Prostate gland (tissue), 2 donors: ENCODE measurements at regions not wholly inside any gene's neighbourhood (a gene's known extent, or its start where the extent isn't known, plus 50 kb on each side); places are given as distances from the start of the nearest gene placed in this dataset.

Source experiments
- CTCF ChIP-seq, 4 experiments: fragments of 200-600 bp in 2 of 4; fragments of 450-650 bp in 2 of 4; sonication (generic) in 2 of 4; IDR thresholded peaks; 1 replicate in 3 of 4; 2 replicates in 1 of 4; pipeline ENCODE4 v1.5.1; 2016 to 2019; ENCODE audit warnings: antibody characterized with exemption in 4 of 4, mild to moderate bottlenecking in 2 of 4, moderate library complexity in 2 of 4
- POLR2A ChIP-seq: fragments of 450-650 bp; IDR thresholded peaks from one replicate; pipeline ENCODE4 v1.6.1; 2016; ENCODE audit warnings: antibody characterized with exemption, mild to moderate bottlenecking
- POLR2AphosphoS5 ChIP-seq: sonication (generic); formaldehyde crosslinking; IDR thresholded peaks from one replicate; pipeline ENCODE4 v1.6.1; 2017; ENCODE audit warnings: antibody characterized with exemption

DNA sequence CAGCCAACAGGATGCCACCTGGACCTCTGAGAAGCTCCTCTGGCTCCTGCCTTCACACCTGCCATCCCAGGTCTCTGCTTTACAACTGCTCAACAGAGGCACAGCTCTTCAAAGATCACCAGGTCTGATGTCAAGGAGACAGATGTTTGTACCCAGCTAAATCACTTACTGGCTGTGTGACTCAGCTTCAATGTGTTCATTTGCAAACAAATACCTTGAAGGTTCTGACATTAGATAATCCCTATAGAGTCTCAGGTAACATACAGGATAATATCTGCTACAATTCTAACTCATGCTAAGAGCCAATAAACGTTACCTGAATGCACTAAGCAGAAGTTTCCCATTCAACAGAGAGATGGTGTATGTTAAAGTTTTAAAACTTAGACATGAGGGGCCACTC is 163.4 kb upstream of the IGF1R start:
- no peak for TF ChIP-seq CTCF (IDR thresholded peaks at IDR 0.05)
- TF ChIP-seq POLR2AphosphoS5, result no peak
- no peak for TF ChIP-seq POLR2A
